LNCaP clone FGC (cell line): ENCODE measurements at regions not wholly inside any gene's neighbourhood (a gene's known extent, or its start where the extent isn't known, plus 50 kb on each side); places are given as distances from the start of the nearest gene placed in this dataset.
A peak's percentile ranks its signal among the peaks of the same experiment; 100 is the strongest.

Source experiments
- DNase-seq: peaks from one replicate; pipeline ENCODE4 v3.0.0-alpha.2; 2011; ENCODE audit warnings: low read depth
- H3K4me3 ChIP-seq: 2 replicates; pipeline ENCODE4 v1.5.1; 2011; ENCODE audit warnings: mild to moderate bottlenecking, low read depth, low read length, control low read depth
- TF ChIP-seq, protein P1 (sequence below): IDR thresholded peaks from 2 replicates; pipeline ENCODE4 v1.5.1; 2012; ENCODE audit warnings: mild to moderate bottlenecking; ENCODE audit not compliant: control insufficient read depth, insufficient read depth; ENCODE audit errors: extremely low read depth

DNA sequence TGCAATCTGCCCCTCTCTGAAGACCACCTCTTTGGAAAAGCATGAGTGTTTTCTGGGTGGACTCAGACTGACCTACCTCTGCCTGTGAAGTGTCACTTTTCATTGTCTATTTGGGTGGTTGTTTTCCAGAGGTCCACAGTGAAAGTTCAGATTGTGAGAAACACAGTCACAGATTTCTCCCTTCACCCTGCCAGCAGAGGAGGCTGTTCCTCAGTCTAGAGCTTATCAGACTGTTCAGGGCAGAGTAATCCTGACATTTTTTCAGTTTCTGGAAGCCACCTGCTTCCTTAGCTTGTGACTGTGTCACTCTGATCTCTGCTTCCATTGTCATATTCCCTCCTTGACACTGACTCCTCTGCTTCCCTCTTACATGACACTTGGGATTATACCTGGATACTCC lies 55.4 kb upstream of the RMP24 start:
- TF ChIP-seq, protein P1, sequence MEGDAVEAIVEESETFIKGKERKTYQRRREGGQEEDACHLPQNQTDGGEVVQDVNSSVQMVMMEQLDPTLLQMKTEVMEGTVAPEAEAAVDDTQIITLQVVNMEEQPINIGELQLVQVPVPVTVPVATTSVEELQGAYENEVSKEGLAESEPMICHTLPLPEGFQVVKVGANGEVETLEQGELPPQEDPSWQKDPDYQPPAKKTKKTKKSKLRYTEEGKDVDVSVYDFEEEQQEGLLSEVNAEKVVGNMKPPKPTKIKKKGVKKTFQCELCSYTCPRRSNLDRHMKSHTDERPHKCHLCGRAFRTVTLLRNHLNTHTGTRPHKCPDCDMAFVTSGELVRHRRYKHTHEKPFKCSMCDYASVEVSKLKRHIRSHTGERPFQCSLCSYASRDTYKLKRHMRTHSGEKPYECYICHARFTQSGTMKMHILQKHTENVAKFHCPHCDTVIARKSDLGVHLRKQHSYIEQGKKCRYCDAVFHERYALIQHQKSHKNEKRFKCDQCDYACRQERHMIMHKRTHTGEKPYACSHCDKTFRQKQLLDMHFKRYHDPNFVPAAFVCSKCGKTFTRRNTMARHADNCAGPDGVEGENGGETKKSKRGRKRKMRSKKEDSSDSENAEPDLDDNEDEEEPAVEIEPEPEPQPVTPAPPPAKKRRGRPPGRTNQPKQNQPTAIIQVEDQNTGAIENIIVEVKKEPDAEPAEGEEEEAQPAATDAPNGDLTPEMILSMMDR: peak; percentile 45
- DNase-seq: no peak
- H3K4me3 ChIP-seq: no peak overlapping the region

DNA sequence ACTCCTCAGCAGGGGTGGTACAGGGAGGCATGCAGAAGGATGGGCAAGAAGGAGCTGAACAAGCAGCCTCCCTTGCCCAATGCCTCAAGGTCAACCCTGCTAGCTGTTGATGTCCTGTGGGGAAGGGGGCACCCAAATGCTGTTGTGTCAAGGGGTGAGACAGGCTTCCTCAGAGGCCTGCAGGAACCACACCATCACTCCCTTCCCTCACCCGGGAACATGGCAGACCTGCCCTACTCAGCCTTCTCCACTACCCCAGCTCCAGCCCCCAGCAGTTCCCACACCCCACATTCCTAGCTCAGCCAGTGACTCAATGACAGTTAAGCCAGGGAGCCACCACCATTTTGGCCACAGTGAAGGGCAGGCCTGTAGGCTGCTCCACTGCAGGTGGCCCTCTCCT lies 53.9 kb upstream of the RMP24 start:
- DNase-seq: no peak
- TF ChIP-seq, protein P1: no peak
- H3K4me3 ChIP-seq: no peak overlapping the region

DNA sequence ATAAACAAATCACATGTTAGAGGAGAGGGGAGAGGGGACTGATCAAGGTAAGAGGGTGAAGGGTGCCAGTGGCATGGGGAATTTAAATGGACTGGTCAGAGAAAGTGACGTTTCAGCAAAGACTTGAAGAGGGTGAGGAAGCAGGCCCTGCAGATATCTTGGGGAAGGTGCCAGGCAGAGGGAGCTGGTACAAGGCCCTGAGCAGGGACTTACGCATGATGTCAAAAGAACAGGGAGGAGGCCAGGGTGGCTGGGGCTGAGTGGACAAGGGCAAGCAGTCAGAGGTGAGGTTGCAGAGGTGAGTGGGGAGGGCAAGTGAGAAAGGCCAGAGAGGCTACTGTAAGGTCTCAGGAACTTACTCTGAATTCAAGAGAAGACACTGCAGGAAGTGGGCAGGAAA lies 53.3 kb upstream of the RMP24 start:
- TF ChIP-seq, protein P1: no peak
- H3K4me3 ChIP-seq: no peak overlapping the region
- no peak for DNase-seq

DNA sequence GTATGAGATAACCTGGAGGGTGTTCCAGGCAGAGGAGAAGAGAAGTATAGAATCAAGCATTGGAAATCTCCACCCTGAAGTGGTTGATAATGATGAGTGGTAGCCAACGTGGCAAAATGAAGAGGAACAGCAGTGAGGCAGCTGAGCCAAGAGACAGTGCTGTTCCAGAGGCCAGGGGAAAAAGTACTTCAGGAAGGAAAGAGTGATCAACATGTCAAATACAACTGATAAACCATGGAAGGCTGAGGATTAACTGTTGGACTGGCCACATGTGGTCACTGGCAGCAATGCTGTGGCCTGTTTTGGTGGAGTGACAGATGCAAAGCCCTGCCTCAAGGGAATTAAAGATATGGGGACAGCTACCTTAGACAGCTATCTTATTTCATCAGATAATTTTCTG lies 51.9 kb upstream of the RMP24 start:
- TF ChIP-seq, protein P1: no peak
- no peak overlapping the region for H3K4me3 ChIP-seq
- no peak for DNase-seq
